ENCODE measurements at regions not wholly inside any gene's neighbourhood (a gene's known extent, or its start where the extent isn't known, plus 50 kb on each side); places are given as distances from the start of the nearest gene placed in this dataset.

- Histone ChIP-seq H2AFZ (ENCODE audit: low read depth) (no peak overlapping the region), H3K9ac (no peak overlapping the region), H3K9me3 (no peaks in the 10 kb centered on the region), H4K20me1 (ENCODE audit: insufficient read depth) (no peaks in the 10 kb centered on the region), H3K36me3 (replicated peaks in 1 of 2; ENCODE audit: control insufficient read depth in 1 of 2, insufficient read depth in 2 of 2, low read length in 1 of 2) (no peaks in the 10 kb centered on the region), H3K4me2 (no peak overlapping the region), H3K4me1 (ENCODE audit: control insufficient read depth in 1 of 2, insufficient read depth in 2 of 2, low read depth in 1 of 2, low read length in 1 of 2) (no peaks in the 10 kb centered on the region), H3K27ac (ENCODE audit: low read depth in 2 of 2, low read length in 1 of 2) (no peak overlapping the region), H3K9me2 (no peaks in the 10 kb centered on the region; the same call in 1 of the 2 replicates), H3K4me3 (ENCODE audit: low read depth in 2 of 2, low read length in 1 of 2) (no peak overlapping the region), H3F3A (replicated peaks; ENCODE audit: insufficient read depth) (no peaks in the 10 kb centered on the region), H3K79me2 (ENCODE audit: insufficient read depth) (no peaks in the 10 kb centered on the region), H3K27me3 (ENCODE audit: insufficient read depth) (no peaks in the 10 kb centered on the region)
- DNase-seq = no peak
- TF ChIP-seq IRF3 (IDR thresholded peaks at IDR 0.05; ENCODE audit: low read depth, low read length) (no peak), MXI1 (IDR thresholded peaks at IDR 0.05; ENCODE audit: low read depth, low read length) (no peak), ELF1 (IDR thresholded peaks at IDR 0.05) (no peak), SIN3A (IDR thresholded peaks at IDR 0.05; ENCODE audit: borderline replicate concordance, low read depth, low read length) (no peak), FOSL2 (IDR thresholded peaks at IDR 0.05; ENCODE audit: borderline replicate concordance, low read depth) (no peak), MEF2A (IDR thresholded peaks at IDR 0.05; ENCODE audit: borderline replicate concordance, low read depth) (no peak), POLR2AphosphoS5 (IDR thresholded peaks at IDR 0.05; ENCODE audit: low read depth, low read length) (no peak), FOXJ3 (CRISPR knock-in tag; IDR thresholded peaks at IDR 0.05) (no peak), USF1 (IDR thresholded peaks at IDR 0.05; ENCODE audit: borderline replicate concordance, low read depth) (no peak), RAD21 (IDR thresholded peaks at IDR 0.05; ENCODE audit: low read length) (no peak), NRF1 (IDR thresholded peaks at IDR 0.05; ENCODE audit: low read depth, low read length) (no peak), EP300 (IDR thresholded peaks at IDR 0.05; ENCODE audit: borderline replicate concordance in 1 of 2, low read depth in 1 of 2, low read length in 1 of 2) (no peak), RFX5 (IDR thresholded peaks at IDR 0.05; ENCODE audit: low read length) (no peak), ZBTB33 (IDR thresholded peaks at IDR 0.05; ENCODE audit: borderline replicate concordance, low read depth) (no peak), NFIC (IDR thresholded peaks at IDR 0.05; ENCODE audit: borderline replicate concordance) (no peak)
- POLR2A ChIA-PET = no interaction called here
- CTCF ChIA-PET = no interaction called here
- 16% methylated on average over 1 of the region's 1 CpG for WGBS (ENCODE audit: low lambda C conversion rate)
These were observed 396.0 kb downstream of the TBC1D32 start for GRCh38 chr6:120938164-120938875.
